ENCODE measurements at regions not wholly inside any gene's neighbourhood (a gene's known extent, or its start where the extent isn't known, plus 50 kb on each side); places are given as distances from the start of the nearest gene placed in this dataset.

- DNase-seq: no peak
These were observed 299.6 kb upstream of the NFE2L3 start for GRCh38 chr7:25852211-25852938.

DNA sequence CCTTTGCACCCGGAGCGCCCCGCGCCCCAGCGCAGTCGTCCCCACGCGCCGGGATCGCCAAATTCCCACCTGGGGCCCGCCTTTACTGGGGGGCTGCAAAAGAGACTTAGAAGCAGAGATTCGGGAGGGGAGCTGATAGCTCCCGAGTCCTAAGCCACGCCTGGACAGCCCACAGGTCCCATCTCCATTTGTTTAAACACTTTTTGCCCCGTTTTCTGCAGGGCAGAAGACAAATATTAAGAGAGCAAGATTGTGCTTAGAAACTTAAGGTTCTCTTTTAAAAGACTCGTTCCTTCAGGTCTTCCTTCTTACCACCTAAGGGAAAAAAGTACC is 299.1 kb upstream of the NFE2L3 start:
- no peak for DNase-seq

GRCh38 chr7:25853314-25853713 is 298.7 kb upstream of the NFE2L3 start:
- DNase-seq: no peak

- DNase-seq: no peak
These were observed 297.9 kb upstream of the NFE2L3 start for GRCh38 chr7:25854059-25854458.

GRCh38 chr7:25854608-25855497 is 297.1 kb upstream of the NFE2L3 start:
- peak; percentile 100 for DNase-seq

- DNase-seq: peak; percentile 49
These were observed 295.9 kb upstream of the NFE2L3 start for GRCh38 chr7:25855854-25856782.

GRCh38 chr7:25857376-25858067 is 294.5 kb upstream of the NFE2L3 start:
- DNase-seq: peak; percentile 55

DNA sequence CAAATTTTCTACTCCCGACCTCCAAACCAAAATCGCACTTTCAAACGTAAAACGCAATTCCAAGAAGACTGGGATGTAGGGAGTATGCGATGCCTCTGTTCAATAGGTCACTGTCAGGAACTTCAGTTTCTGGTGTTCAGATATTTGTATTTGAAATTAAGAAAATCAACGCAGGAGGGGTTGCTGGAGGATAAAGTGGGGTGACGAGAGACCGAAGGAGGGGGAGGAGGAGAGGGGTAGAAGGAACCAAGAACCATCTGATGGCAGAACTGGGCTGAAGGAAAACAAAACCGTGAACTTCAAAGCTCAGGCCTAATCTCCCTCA is 293.8 kb upstream of the NFE2L3 start:
- DNase-seq: no peak

GRCh38 chr7:25858525-25859411 is 293.2 kb upstream of the NFE2L3 start:
- DNase-seq: no peak

- DNase-seq: no peak
These were observed 292.4 kb upstream of the NFE2L3 start for GRCh38 chr7:25859412-25860274.

GRCh38 chr7:25860275-25861163 is 291.5 kb upstream of the NFE2L3 start:
- DNase-seq: peak; percentile 26

DNA sequence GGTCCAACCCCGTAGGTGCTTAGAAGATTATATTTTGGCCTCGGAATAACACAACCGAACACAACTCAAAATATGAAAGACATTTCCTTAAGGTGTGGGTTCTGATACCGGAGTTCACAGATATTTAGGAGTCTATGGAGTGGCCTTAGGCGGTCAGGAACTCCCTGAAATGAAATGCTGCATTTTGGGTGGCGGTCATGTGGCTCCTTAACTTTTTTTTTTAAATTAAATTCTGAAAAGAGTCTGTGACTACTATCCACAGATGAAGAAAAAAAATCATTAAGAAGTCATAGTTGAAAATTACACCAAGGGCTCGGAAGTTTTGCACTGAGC is 290.9 kb upstream of the NFE2L3 start:
- DNase-seq: no peak

- no peak for DNase-seq
These were observed 290.3 kb upstream of the NFE2L3 start for GRCh38 chr7:25861601-25862260.

- DNase-seq: peak; percentile 100
These were observed 289.6 kb upstream of the NFE2L3 start for GRCh38 chr7:25862261-25863004.

DNA sequence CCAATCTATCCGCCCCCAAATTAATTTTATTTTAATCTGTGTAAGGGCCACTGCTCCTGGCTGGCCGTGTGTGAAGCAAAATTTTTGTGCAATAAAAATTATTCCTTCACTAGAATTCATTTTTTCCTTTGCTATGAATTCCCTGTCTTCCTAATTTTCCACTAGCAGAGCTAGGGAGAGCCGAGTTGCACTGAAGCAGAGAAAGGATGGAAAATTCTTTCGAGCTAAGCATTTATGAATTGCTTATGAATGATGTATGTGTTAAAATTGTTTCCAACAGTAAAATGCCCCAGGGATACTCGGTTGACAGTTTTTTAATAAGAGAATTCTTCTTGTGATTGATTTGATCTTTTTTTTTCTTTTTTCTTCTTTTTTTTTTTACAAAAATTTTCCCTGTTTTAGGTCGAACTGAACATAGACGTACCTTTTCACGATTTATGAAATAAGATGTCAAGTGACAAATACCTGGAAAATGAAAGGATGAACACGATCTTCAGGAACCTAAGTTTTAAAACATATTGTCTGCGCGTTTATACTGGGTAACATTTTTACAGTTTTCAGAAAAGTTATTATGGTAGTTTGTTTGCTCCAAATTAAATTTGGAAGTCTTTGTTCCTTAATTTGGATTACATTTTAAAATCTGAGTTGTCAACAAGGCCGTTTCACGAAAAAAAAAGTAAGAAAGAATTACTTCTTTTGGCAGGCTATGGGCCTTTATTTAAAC is 288.8 kb upstream of the NFE2L3 start:
- no peak for DNase-seq

GRCh38 chr7:25863729-25864110 is 288.3 kb upstream of the NFE2L3 start:
- no peak for DNase-seq

- no peak for DNase-seq
These were observed 287.5 kb upstream of the NFE2L3 start for GRCh38 chr7:25864511-25864910.

Data from fibroblast of skin of scalp (primary cell).